ENCODE measurements at regions not wholly inside any gene's neighbourhood (a gene's known extent, or its start where the extent isn't known, plus 50 kb on each side); places are given as distances from the start of the nearest gene placed in this dataset.
"Not testable (repeated sequence)": the region's sequence is repeated elsewhere in the genome, so short reads cannot be mapped to it uniquely, and the experiment has no call there.

DNA sequence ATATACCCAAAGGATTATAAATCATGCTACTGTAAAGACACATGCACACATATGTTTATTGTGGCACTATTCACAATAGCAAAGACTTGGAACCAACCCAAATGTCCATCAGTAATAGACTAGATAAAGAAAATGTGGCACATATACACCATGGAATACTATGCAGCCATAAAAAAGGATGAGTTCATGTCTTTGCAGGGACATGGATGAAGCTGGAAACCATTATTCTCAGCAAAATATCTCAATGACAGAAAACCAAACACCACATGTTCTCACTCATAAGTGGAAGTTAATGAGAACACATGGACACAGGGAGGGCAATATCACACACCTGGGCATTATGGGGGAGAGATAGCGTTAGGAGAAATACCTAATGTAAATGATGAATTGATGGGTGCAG lies 323.8 kb upstream of the POF1B start:
- RAD21 ChIA-PET (ENCODE audit: low non-redundant PET in 1 of 2, low total read pairs in 2 of 2, uncharacterized antibody in 2 of 2, unreplicated experiment in 2 of 2), result not testable (repeated sequence)

DNA sequence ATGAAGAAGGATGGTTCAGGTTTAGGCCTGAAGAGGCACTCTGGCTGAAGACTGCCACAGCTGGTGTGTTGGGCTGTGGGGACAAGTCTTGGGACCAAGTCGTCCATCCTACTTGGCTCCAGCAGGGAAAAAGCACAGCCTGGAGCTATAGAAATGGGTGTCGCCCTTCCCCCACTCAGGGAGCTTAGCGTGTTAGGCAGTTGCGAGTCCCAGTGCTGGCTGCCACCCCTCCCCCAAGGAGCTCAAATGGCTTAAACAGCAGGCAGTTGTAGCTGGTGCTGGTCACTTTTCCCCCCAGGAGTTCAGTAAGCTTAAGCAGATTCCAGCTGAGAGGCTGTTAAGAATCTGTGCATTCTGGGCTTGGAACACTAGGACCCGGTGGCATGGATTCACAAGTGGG lies 319.5 kb upstream of the POF1B start:
- H4K20me1 ChIP-seq (ENCODE audit: insufficient read depth), result no peaks in the 10 kb centered on the region
- no peaks in the 10 kb centered on the region for H3K36me3 ChIP-seq (ENCODE audit: control insufficient read depth in 1 of 2, insufficient read depth in 2 of 2, low read length in 2 of 2)
- H3K9me3 ChIP-seq (ENCODE audit: control insufficient read depth in 1 of 2, insufficient read depth in 1 of 2, low read depth in 1 of 2, low read length in 2 of 2), result no peaks in the 10 kb centered on the region
- ChIA-PET POLR2A (no interaction called here), CTCF (no interaction called here), RAD21 (ENCODE audit: low non-redundant PET in 1 of 2, low total read pairs in 2 of 2, uncharacterized antibody in 2 of 2, unreplicated experiment in 2 of 2) (no interaction called here)
- no peak overlapping the region for H3K27ac ChIP-seq (ENCODE audit: low read depth, low read length)
- H3K27me3 ChIP-seq (ENCODE audit: insufficient read depth, low read length), result no peaks in the 10 kb centered on the region
- no peak for ATAC-seq
- H3K4me1 ChIP-seq (ENCODE audit: control insufficient read depth in 1 of 2, insufficient read depth in 2 of 2, low read length in 2 of 2), result no peaks in the 10 kb centered on the region
- H3K4me2 ChIP-seq (ENCODE audit: low read length), result no peak overlapping the region
- BruUV-seq (replicated peaks), result no TSS peak
- TF ChIP-seq POLR2A (IDR thresholded peaks at IDR 0.05; ENCODE audit: borderline replicate concordance, extremely low read depth, insufficient read depth, insufficient read length) (no peak), TCF7L2 (IDR thresholded peaks at IDR 0.05; ENCODE audit: borderline replicate concordance, extremely low read depth, insufficient read depth, insufficient read length) (no peak), CBX3 (IDR thresholded peaks at IDR 0.05; ENCODE audit: low read depth) (no peak)
- TF ChIP-seq, protein P1, sequence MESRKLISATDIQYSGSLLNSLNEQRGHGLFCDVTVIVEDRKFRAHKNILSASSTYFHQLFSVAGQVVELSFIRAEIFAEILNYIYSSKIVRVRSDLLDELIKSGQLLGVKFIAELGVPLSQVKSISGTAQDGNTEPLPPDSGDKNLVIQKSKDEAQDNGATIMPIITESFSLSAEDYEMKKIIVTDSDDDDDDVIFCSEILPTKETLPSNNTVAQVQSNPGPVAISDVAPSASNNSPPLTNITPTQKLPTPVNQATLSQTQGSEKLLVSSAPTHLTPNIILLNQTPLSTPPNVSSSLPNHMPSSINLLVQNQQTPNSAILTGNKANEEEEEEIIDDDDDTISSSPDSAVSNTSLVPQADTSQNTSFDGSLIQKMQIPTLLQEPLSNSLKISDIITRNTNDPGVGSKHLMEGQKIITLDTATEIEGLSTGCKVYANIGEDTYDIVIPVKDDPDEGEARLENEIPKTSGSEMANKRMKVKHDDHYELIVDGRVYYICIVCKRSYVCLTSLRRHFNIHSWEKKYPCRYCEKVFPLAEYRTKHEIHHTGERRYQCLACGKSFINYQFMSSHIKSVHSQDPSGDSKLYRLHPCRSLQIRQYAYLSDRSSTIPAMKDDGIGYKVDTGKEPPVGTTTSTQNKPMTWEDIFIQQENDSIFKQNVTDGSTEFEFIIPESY (IDR thresholded peaks at IDR 0.05; ENCODE audit: extremely low read depth, insufficient replicate concordance, low read length), result no peak
- TF ChIP-seq, protein P2, sequence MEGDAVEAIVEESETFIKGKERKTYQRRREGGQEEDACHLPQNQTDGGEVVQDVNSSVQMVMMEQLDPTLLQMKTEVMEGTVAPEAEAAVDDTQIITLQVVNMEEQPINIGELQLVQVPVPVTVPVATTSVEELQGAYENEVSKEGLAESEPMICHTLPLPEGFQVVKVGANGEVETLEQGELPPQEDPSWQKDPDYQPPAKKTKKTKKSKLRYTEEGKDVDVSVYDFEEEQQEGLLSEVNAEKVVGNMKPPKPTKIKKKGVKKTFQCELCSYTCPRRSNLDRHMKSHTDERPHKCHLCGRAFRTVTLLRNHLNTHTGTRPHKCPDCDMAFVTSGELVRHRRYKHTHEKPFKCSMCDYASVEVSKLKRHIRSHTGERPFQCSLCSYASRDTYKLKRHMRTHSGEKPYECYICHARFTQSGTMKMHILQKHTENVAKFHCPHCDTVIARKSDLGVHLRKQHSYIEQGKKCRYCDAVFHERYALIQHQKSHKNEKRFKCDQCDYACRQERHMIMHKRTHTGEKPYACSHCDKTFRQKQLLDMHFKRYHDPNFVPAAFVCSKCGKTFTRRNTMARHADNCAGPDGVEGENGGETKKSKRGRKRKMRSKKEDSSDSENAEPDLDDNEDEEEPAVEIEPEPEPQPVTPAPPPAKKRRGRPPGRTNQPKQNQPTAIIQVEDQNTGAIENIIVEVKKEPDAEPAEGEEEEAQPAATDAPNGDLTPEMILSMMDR (IDR thresholded peaks at IDR 0.05 in 2 of 3, conservative IDR thresholded peaks at IDR 0.05 in 1 of 3; ENCODE audit: borderline replicate concordance in 1 of 3, insufficient read depth in 1 of 3, low read depth in 2 of 3, low read length in 2 of 3), result no peak
- TF ChIP-seq, protein P3, sequence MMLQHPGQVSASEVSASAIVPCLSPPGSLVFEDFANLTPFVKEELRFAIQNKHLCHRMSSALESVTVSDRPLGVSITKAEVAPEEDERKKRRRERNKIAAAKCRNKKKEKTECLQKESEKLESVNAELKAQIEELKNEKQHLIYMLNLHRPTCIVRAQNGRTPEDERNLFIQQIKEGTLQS (IDR thresholded peaks at IDR 0.05), result no peak
- H3K9me2 ChIP-seq (ENCODE audit: insufficient read depth), result no peaks in the 10 kb centered on the region
- no peak overlapping the region for H3K9ac ChIP-seq (ENCODE audit: low read length)
- intact Hi-C loops (cut with micrococcal nuclease), result no loop called here
- no peak overlapping the region for H3K4me3 ChIP-seq (replicated peaks in 1 of 2; ENCODE audit: low read depth in 1 of 2, low read length in 2 of 2)
- DNase-seq (ENCODE audit: low read depth, low spot score), result no peak
- H3K79me2 ChIP-seq (ENCODE audit: insufficient read depth, low read length), result no peaks in the 10 kb centered on the region
- no peak overlapping the region for H2AFZ ChIP-seq (ENCODE audit: low read depth, low read length, poor library complexity, severe bottlenecking)

More for the DNA sequence above, 323.8 kb upstream of the POF1B start:
- H3K4me2 ChIP-seq (ENCODE audit: low read length); intact Hi-C loops (cut with micrococcal nuclease); H3K4me1 ChIP-seq (ENCODE audit: control insufficient read depth in 1 of 2, insufficient read depth in 2 of 2, low read length in 2 of 2); POLR2A ChIA-PET; H4K20me1 ChIP-seq (ENCODE audit: insufficient read depth); H3K79me2 ChIP-seq (ENCODE audit: insufficient read depth, low read length); H3K36me3 ChIP-seq (ENCODE audit: control insufficient read depth in 1 of 2, insufficient read depth in 2 of 2, low read length in 2 of 2); CTCF ChIA-PET; ATAC-seq; H3K27me3 ChIP-seq (ENCODE audit: insufficient read depth, low read length); H3K27ac ChIP-seq (ENCODE audit: low read depth, low read length); H3K9ac ChIP-seq (ENCODE audit: low read length); H3K4me3 ChIP-seq (replicated peaks in 1 of 2; ENCODE audit: low read depth in 1 of 2, low read length in 2 of 2); H3K9me2 ChIP-seq (ENCODE audit: insufficient read depth); DNase-seq (ENCODE audit: low read depth, low spot score); H2AFZ ChIP-seq (ENCODE audit: low read depth, low read length, poor library complexity, severe bottlenecking); BruUV-seq (replicated peaks); H3K9me3 ChIP-seq (ENCODE audit: control insufficient read depth in 1 of 2, insufficient read depth in 1 of 2, low read depth in 1 of 2, low read length in 2 of 2): not testable (repeated sequence)
